Cardiac septum (tissue), 1 donor: ENCODE measurements at regions not wholly inside any gene's neighbourhood (a gene's known extent, or its start where the extent isn't known, plus 50 kb on each side); places are given as distances from the start of the nearest gene placed in this dataset.

Experiments
- DNase-seq: peaks from one replicate; pipeline ENCODE4 v3.0.0-alpha.2; 2020; ENCODE audit warnings: low spot score
- intact Hi-C: fragments of 100-400 bp; cut with DNase I; formaldehyde crosslinking; loops from one replicate; pipeline ENCODE4 v1.14.0; 2022
- donor health status: DM: no; HTN: no; CAD: no.

DNA sequence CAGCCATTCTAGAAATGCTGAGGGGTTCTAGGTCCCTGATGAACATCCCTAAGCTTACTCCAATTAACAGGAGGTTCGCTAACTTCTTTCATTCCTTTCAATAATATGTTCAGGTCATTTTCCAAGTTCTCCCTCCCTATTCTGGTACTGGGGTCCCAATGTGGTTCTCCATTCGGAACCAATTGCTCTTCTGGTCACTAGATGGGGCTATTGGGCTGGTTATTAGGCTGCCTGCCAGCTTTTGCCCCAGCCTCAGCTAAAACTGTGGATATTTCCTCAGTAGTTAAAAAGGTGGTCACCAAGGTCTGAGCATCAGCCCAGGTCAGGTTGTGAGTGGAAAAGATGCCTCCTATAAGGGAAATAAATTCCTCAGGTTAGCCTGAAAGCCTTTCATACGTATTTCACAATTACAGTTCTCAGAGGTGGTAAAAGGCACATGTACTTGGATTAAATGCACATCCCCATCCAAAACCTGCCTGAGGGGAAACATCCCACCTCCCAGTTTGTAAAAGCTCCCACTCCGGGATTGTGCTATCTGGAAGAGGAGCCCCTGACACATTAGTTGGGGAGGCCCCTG, 161.1 kb upstream of the CCDC179 start:
- DNase-seq = no peak
- intact Hi-C loops = no loop called here

DNA sequence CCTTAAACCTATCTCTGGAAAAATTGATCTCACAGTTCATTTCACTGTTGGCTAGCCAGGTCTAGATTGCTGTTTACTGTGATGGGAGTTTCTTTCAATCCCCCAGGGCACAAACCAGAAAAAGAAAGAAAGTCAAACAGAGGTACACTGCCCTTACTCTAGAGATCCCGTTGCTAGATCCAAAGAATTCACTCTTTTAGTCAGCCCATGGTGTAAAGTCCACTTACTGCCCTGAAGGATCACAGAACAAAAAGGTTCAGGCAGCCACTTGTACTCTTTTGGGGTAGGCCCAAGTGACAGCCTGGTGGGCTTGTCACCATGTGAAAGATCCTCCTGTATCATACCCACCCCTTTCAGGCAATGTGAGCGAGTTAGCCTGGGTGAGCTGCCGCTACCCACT, 162.6 kb upstream of the CCDC179 start:
- intact Hi-C loops = no loop called here
- DNase-seq = no peak

DNA sequence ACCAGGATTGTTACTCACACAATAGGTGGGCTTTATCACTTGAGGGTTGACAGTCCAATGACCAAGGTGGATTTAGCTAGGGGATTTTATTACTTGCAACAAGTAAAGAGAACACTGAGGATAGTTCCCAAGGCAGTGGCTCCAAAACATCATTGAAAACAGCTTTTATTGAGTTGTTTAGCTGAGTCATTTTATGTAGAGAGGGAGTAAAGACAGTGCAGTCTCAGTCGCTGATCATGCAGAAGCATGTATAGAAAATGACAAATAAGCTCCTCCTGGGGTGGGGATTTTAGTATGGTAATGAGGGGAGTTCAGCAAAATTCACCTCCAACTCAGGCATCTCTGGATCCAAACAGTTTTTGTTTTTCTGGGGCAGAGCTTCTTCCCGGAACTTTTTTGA, 163.0 kb upstream of the CCDC179 start:
- intact Hi-C loops = no loop called here
- no peak for DNase-seq

DNA sequence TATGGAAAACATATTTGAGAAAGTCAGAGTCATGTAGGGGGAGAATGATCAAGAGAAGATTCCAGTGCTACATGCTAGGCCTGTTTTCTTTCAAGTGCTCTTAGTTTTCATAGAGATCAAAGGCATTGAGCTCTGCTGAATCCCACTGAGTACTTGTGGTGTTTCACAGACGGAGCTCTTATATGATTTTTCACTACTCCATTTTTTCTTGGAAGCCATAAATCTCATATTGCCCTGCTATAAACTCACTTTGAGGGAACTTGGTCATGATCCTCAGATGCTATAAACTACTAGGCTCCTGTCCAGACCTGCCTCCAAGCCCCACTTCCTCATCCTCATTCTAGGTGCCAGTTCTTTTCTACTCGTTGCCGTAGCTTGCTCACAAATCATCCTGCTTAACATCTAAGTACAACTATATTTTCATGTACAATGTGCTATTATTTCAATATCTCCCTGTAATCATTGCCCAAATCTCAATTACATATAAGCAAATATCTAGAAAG, 180.8 kb upstream of the CCDC179 start:
- intact Hi-C loops = no loop called here
- no peak for DNase-seq

DNA sequence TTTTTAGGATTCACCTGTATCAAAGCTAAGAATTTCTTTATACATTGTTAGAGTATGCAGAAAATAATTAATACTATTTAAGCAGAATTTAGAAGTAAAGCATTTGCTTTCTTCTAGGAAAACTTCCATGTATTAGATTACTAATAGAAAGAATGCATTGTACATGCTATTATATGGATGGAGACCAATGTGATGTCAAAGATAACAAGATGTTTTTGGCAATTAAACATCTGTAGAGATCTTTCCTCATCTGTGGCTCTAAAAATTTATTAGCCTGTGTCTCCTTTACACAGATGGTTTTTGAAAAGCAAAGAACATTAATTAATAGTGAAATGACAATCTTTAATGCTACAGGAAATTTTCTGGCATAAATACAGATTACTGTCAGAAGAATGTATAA, 198.4 kb upstream of the CCDC179 start:
- no peak for DNase-seq

DNA sequence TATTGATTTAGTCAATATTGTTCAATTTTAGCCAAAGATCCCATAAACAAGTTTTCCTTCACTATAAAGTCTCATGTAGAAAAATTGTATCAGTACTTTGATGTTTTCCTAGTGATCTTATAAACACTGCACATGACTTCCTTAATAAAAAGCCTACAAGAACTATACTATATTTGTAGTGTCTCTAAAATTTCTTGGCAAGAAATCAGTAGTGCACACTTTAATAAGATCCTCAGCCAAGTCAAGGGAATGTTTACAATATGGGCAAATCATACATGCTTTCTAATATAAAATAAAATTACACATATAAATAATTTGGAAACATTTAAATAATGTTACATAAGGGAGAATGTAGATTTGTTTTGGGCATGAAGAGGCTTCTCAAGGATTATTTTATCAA, 203.0 kb upstream of the CCDC179 start:
- no peak for DNase-seq
- intact Hi-C loops = no loop called here

More for the DNA sequence above, 198.4 kb upstream of the CCDC179 start:
- intact Hi-C loops = no loop called here

DNA sequence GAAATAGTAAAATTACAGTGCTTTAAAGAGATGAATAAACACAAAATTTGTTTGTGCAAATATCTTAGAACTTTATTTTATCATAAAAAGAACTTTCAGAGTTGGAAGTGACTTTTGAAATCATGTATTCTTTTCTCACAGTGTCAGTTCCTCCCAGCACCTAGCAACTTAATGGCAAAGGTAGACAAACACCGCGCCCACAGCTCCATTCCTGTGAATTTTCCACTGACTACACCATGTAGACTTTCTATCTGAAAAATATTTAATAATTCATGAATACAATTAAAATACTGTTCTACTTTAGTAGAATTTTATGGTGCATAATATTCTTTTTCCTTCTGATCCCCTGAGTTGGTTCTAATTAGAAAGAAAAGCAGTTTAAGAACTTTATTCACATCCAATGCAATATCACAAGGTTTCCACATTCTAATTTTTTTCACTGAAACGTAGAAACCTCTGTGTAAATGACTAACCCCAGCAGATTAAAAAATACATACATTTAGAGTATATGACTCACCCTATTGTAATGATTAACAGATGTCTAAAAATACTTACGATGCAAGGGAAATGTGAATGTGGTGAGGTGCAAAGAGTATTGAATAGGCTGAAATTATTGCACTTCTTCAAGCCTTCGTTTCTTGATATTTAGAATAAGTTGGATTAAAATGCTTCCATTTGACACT, 218.2 kb upstream of the CCDC179 start:
- no peak for DNase-seq
- intact Hi-C loops = no loop called here

DNA sequence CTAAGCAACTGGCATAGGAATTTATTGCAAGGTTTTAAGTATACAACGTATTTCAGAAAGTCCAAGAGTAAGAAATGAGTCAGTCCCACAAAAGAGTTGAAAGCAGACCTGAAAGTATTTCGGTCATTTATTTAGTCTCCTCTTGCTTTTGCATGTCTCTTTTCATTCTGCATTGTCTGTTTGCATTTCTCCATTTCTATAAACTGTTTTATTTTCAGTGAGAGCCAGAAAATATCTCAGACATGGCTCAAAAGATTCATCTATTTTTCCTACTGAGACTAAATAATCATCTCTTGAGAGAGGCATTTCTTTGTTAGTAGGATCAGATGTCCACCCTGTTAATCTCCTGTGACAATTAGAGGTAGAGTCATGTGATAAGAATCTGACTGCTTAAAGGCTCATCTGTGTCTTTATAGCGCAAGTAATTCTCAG, 219.1 kb upstream of the CCDC179 start:
- DNase-seq = no peak
- intact Hi-C loops = no loop called here

DNA sequence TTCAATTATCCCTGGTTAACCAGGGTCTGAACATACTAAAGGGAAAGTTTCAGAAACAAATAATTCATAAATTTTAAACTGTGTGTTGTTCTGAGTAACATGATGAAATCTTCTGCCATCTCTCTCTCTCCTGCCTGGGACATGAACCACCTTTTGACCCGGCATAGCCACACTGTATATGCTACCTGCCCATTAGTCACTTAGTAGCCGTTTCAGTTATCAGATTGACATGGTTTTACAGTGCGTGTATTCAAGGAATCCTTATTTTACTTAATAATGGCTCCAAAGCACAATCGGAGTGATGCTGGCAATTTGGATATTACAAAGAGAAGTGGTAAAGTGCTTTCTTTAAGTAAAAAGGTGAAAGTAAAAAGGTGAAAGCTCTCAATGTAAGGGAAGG, 227.1 kb upstream of the CCDC179 start:
- DNase-seq = no peak
- intact Hi-C loops = no loop called here

DNA sequence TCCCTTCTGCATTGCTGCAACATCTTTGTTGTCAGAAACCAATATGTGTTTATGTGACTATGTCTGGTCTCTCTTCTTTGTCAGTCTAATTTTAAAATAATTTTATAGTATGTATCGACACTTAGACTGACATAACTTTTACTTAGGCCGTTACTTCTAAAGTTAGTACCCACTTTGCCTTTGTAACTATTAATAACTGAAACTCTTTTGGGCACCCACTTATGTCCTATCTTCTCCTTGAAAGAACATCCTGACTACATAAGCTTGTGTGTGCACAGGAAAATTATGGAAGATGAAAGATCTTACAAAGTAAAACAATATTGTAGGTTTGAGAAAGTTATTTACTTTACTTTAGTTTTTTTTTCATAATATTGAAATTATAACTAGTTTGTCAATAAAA, 230.4 kb upstream of the CCDC179 start:
- intact Hi-C loops = no loop called here
- no peak for DNase-seq

DNA sequence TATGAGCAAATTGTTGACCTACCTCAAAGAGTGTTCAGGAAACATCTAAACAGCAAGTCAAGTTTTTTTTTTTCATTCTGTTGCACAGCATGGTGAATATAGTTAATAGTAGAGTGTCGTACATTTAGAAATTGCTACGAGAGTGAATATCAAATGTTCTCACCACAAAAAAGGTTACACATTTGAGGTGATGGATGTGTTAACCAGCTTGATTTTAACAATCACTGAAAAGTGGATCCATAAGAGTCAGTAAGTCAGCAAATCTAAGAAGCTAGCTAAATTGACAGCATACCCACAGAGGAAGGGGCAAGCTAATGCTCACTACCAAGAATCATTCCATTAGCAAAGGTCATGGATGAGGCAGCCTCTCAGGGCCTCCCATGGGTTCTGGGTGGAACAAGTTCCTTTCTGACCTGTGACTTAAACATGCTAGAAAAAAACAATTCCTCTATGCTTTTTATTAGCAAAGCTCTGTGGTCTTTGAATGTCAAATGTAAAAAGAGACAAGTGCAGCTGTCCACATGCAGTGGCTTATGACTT, 235.4 kb upstream of the CCDC179 start:
- no peak for DNase-seq
- intact Hi-C loops = no loop called here

DNA sequence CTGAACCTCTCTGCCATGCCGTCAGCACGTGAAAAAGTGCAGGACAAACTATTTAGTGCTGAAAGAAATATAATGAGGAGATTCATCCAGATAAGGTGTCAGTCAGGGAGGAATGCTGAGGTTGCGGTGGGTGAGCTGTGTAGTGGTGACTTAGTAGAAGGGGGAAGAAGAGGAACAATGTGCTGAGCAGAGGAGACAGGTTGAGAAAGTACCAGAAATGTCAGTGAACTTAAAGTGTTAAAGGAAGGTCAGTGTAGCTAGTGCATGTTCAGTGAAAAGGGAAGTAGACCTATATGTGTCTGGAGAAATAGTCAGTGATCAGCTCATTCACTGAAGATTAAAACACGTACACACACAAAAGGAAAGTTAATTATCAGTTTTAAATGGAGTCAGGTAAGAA, 237.6 kb upstream of the CCDC179 start:
- no peak for DNase-seq
- intact Hi-C loops = no loop called here

DNA sequence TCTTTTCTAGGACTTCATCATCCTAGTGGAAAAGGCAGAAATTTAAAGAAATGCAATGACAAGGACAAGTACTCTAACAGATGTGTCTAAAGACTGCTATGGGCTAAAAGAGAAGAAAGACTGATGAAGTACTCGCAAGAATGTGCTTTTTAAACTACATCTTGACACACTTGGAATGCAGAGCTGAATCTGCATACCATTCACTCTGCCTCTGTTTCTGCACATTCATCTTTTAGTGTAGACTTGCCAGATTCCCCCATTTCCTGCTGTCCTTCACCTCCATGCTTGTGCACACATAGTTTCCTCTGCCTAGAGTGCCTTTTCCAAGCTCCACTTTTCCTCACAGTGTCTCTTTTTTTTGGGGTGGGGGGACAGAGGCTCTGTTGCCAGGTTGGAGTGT, 239.0 kb upstream of the CCDC179 start:
- intact Hi-C loops = no loop called here
- DNase-seq = no peak

DNA sequence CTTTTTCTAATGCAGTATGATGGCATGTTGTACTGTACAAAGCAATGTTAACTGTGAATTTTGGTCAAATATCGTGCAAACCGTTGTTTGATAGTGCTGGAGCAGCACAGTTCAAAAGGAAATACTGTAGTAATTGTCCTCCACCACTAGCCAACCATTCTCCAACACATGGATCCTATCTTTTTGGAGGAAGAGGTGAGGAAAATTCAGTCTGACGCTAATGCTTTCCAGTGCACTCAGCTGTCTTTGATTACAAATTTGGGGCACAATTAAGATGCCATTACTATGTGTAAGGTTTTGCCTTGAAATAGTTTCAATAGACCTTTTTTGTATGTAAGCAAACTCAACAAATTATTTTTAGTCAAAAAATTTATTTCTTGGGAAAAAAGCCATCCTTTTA, 240.5 kb upstream of the CCDC179 start:
- intact Hi-C loops = no loop called here

DNA sequence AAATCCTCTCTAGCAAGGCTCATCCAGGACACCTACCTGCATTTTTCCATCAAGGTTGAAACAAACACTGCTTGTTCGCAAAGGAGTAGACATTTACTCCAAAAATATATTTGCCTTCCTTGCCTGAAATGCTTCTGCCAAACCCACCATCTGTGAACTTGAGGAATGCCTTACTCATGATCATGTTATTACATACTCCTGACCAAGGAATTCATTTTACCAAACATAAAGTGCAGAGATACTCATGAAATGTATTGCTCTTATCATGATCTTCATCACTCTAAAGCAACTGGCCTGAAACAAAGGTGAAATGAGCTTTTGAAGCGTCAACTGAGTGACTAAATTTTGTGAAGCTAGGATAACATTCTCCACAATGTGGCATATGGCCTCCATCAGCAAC, 243.1 kb upstream of the CCDC179 start:
- intact Hi-C loops = no loop called here
- no peak for DNase-seq

More for the DNA sequence above, 240.5 kb upstream of the CCDC179 start:
- no peak for DNase-seq

DNA sequence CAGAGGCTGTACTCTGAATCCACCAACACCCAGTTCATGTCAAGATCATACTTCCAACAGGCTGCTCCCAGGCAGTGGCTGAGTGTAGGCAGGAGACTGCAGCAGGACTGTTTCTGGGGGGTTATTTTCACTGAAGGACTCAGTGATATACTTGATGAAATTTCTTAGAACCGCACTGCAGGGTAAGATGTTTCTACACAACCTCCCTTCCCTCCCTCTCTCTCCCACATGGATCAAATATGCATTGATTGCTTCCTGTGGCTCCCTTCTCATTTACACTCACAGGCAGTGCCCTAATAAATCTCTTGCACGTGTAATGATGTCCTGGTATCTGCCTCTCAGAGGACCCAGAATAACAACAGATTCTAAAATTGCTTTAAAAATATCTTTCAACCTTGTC, 251.3 kb upstream of the CCDC179 start:
- no peak for DNase-seq

DNA sequence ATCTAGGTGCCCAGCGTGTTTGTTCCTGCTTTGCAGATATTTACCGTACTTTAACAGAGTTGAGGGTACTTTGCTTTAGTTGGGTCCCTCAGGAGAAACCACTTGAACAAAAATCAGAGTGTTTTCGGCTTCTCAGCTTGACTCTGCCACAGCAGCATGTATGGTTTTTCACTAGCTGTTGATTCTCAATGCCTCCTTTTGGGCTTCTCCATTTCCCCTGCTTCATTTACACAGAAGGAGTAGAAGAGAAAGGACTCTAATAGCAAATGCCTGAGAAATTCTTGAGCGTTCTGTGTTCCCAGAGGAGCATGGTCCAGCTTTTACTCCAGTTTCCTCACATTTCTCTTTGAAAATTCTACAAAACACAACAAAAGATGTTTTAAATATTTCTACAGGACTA, 252.1 kb upstream of the CCDC179 start:
- DNase-seq = no peak
- intact Hi-C loops = no loop called here

More for the DNA sequence above, 251.3 kb upstream of the CCDC179 start:
- intact Hi-C loops = no loop called here

DNA sequence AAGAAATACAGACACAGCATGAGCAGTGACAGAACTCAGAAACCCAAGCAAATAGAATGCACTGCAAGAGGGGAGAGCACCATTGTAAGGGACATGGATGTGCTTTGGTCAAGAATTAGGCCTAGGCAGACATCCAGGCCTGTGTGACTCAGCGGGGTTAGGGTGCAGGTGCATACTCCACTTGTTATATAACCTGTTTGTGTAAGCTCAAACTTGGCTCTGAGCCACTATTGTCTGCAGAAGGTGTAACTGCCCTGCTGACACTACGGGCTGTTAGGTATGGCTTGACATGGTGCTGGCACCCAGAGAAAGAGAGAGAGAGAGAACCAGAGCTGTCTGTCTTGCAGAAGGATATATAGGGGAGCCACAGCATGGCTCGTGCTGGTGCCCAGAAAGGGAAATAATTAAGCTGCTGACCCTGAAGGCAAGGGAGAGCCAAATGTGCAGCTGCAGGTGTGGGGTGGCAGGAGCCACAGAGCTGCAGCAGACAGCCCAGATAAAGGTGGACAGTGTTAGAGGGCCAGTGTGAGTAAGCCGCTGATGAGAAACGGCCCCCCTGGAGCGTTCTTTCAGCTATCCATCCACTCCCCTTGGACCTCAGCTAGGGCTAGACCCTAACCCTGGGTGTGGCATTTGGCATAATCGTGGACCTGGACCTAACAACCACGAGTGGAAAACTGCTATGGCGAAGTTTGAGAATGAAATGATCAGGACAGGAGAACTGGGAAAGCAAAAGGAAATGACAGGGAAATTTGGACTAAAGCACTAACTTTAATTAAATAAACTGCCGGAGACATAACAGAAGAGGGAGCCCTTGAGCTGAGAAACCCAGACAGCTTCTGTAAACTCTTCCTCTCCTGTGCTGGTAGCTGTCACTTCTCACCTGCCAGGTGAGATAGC, 253.0 kb upstream of the CCDC179 start:
- intact Hi-C loops = no loop called here
- peak; percentile 72 for DNase-seq

DNA sequence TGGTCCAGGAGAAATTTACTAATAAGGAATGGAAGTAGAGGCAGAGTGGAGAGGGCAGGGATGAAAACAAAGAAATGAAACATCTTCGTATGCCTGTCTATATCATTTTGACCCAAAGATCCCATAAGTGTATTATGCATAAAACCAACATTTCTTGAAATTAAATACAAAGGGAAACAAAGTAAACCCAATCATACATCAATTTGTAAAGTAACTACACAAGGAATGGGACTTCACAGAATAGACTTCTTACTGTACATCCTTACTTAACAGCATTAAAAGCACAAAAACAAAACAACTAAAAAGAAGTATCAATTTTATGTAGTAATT, 253.6 kb upstream of the CCDC179 start:
- intact Hi-C loops = no loop called here

DNA sequence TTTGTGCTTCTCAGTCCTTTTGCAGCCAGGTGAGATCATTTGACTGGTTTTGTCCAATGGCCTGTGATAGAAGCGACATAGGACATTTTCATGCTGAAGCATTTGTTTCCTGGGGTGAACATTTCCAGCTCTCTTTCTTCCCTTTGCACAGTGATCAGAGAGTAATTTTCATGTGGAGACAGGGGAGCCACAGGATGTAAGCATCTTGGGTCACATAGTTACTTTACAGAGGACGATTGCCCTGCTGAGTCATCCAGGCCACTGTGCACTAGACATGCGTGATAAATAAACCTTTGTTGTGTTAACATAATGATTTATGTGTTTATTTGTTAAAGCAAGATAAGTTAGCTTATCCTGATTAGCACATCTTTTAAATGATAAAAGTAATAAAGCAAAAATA, 263.5 kb upstream of the CCDC179 start:
- DNase-seq = no peak
- intact Hi-C loops = no loop called here

More for the DNA sequence above, 253.6 kb upstream of the CCDC179 start:
- no peak for DNase-seq
